ENCODE measurements at regions not wholly inside any gene's neighbourhood (a gene's known extent, or its start where the extent isn't known, plus 50 kb on each side); places are given as distances from the start of the nearest gene placed in this dataset.

DNA sequence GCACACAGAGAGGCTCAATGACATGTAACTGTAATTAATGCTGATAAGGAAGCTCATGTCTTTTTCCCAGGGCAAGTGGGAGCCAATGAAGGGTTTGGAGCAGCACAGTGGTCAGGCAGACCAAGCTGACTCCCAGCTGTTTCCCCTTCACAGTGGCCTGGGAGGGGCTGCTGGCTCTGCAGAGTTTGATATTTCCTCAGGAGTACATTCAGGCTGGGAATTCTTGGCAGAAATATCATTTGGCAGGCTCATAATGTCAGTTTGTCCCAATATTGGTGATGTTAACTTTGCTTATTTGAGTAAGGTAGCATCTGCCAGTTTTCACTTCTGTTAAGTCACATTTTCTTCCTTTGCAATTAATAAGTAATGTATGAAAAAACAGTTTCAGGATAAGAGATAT, 247.0 kb downstream of the EMP1 start:
- no peaks in the 10 kb centered on the region for H3K9me3 ChIP-seq
- no peaks in the 10 kb centered on the region for H4K20me1 ChIP-seq
- no peak overlapping the region for H3K27ac ChIP-seq

DNA sequence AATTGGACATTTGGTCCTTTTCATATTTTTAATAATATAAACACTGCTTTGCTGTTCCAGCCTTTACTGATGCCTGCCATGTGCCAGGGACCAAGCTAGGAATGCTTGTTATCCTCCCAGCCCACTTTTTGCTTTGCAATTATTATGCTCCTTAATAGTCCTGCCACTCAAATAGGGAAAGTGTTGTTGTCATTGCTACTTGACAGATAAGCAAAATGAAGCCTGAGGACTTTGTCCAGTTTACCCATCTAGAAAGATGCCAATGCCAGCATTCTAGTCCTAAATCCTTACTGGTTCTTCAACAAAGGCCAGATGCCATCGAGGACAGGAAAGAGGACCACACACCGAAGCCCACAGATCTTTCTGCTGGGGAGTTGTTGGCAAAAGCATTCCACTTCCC, 246.5 kb downstream of the EMP1 start:
- H3K4me2 ChIP-seq: no peak overlapping the region
- H3K9me3 ChIP-seq: no peaks in the 10 kb centered on the region
- H4K20me1 ChIP-seq: no peaks in the 10 kb centered on the region
- H3K9ac ChIP-seq: no peak overlapping the region
- no peaks in the 10 kb centered on the region for H3K4me1 ChIP-seq
- no peak for TF ChIP-seq Cebpa-rat (IDR thresholded peaks at IDR 0.05)
- H3K4me3 ChIP-seq: no peak overlapping the region
- H3K36me3 ChIP-seq: no peaks in the 10 kb centered on the region
- H3K27ac ChIP-seq: no peak overlapping the region
- no peaks in the 10 kb centered on the region for H3K27me3 ChIP-seq

More for the DNA sequence above, 247.0 kb downstream of the EMP1 start:
- no peak for TF ChIP-seq Cebpa-rat (IDR thresholded peaks at IDR 0.05)
- H3K9ac ChIP-seq: no peak overlapping the region
- no peaks in the 10 kb centered on the region for H3K4me1 ChIP-seq
- no peaks in the 10 kb centered on the region for H3K27me3 ChIP-seq
- H3K4me2 ChIP-seq: no peak overlapping the region
- no peaks in the 10 kb centered on the region for H3K36me3 ChIP-seq
- no peak overlapping the region for H3K4me3 ChIP-seq

DNA sequence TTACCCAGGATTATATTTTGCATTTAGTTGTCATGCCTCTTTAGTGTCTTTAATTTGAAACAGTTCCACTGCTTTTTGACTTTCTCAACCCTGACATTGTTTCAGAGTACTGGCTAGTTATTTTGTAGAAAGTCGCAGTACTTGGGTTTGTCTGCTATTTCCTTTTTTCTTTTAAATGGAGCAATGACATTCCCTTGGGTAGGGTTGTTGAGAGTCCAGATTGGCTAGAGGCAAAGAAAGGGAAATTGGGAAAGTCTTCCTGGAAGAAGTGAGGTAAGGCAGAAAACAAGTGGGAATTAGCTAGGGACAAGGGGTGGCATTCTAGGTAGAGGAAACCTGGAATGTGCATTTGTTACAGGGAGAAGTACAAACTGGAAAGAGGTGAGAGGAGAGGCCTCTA, 245.9 kb downstream of the EMP1 start:
- no peak overlapping the region for H3K4me3 ChIP-seq
- no peak overlapping the region for H3K4me2 ChIP-seq
- no peaks in the 10 kb centered on the region for H4K20me1 ChIP-seq
- no peaks in the 10 kb centered on the region for H3K4me1 ChIP-seq
- no peaks in the 10 kb centered on the region for H3K36me3 ChIP-seq
- no peak overlapping the region for H3K9ac ChIP-seq
- no peak for TF ChIP-seq Cebpa-rat (IDR thresholded peaks at IDR 0.05)
- H3K27me3 ChIP-seq: no peaks in the 10 kb centered on the region
- no peaks in the 10 kb centered on the region for H3K9me3 ChIP-seq
- H3K27ac ChIP-seq: no peak overlapping the region

DNA sequence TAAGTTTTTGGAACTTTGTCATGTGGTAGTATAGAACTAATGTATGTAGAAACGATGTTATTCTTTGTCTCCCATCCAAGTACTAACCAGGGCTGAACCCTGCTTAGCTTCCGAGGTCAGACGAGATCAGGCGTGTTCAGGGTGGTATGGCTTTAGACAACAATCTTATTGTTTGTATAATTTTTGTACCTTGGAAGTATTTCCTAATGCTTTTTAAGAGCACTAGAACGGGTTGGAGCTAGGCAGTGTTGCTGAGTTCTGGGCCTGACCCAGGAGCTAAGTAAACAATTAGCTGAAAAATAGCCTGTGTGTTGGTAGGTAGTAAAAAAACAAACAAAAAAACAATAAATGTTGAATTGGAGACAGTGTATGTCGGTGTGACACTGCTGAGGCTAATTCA, 244.3 kb downstream of the EMP1 start:
- Histone ChIP-seq H3K27me3 (no peaks in the 10 kb centered on the region; the same call in 1 of the 2 replicates), H3K4me3 (no peak overlapping the region), H3K36me3 (no peaks in the 10 kb centered on the region), H3K9ac (no peak overlapping the region), H3K27ac (no peak overlapping the region), H4K20me1 (no peaks in the 10 kb centered on the region), H3K9me3 (no peaks in the 10 kb centered on the region), H3K4me1 (no peaks in the 10 kb centered on the region), H3K4me2 (no peak overlapping the region)
- no peak for TF ChIP-seq Cebpa-rat (IDR thresholded peaks at IDR 0.05)

DNA sequence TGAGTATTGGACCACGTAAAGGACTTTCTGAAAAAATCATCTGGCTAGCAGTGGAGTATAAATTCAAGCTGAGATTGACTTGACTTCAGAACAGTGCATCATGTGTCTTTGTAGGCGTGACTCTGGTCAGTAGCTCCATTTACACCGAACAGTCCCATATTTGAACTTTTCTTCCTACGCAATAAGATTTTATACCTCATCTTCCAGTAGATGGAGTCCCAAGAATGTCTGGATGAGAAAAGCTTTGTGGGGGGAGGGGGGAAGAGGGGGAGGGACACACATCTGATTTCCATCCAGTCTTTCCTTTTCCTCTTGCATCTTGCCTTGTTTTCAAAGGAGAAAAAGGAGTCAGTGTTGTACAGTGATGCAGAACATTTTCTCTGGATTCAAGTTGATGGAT, 241.0 kb downstream of the EMP1 start:
- Histone ChIP-seq H3K27ac (no peak overlapping the region), H3K9ac (no peak overlapping the region), H3K36me3 (no peaks in the 10 kb centered on the region), H3K4me2 (no peak overlapping the region), H3K9me3 (no peaks in the 10 kb centered on the region), H3K4me3 (no peak overlapping the region), H3K4me1 (no peaks in the 10 kb centered on the region), H4K20me1 (no peaks in the 10 kb centered on the region), H3K27me3 (no peaks in the 10 kb centered on the region; the same call in 1 of the 2 replicates)
- TF ChIP-seq Cebpa-rat (IDR thresholded peaks at IDR 0.05): no peak

DNA sequence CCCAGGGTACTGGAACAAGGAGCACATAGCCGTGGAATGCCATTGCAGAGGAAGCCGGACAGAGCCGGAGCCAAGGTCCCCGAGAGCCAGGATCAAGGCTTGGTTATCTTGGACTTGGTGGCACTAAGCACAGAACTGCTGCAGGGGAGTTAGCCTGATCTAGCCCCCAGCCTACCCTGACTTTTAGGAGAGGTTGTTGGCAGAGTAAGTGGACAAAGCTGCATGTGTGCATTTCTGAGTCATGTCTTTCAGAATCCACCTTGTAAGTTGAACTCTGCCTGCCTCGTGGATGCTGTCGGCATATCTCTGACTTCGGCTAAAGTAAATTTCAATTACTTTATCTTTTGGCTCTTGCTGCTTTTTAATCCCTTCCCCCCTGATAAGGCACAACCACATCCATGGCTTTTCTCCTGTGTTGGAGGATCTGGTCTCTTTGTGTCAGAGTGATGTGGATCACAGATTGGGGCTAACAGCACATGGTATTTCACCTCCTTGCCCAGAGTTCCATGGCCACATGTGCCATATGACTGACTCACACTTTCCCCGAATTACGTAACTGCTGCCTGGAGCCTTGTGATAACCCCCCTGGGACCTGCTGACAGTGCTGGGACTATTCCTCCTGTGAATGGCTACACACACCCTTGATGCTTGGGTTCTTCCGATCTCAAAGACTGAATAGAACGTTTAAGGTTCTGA, 240.3 kb downstream of the EMP1 start:
- Histone ChIP-seq H3K9me3 (no peaks in the 10 kb centered on the region), H3K27me3 (no peaks in the 10 kb centered on the region; the same call in 1 of the 2 replicates), H3K4me2 (no peak overlapping the region), H3K4me1 (no peaks in the 10 kb centered on the region), H3K36me3 (no peaks in the 10 kb centered on the region), H3K9ac (no peak overlapping the region), H3K27ac (no peak overlapping the region), H3K4me3 (no peak overlapping the region), H4K20me1 (no peaks in the 10 kb centered on the region)
- TF ChIP-seq Cebpa-rat (IDR thresholded peaks at IDR 0.05): no peak

DNA sequence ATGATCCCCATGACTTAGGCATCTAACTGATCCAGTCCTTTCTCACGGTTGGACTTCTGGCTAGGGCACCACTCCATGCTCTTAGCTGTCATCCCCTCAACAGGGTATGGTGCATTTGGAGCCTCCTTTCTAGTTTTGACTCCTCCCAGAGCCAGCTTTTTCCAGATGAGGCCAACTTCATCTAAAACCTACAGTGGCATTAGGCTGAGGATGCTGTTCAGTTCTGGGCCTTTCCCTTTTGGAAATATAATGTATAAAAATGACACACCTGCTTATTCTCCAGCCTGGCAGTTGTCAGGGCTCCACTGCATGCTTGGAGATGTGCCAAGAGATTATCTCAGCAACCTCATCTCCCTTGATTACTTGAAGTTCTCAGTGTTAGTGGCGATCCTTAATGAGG, 239.7 kb downstream of the EMP1 start:
- Histone ChIP-seq H3K9ac (no peak overlapping the region), H3K36me3 (no peaks in the 10 kb centered on the region), H3K9me3 (no peaks in the 10 kb centered on the region), H4K20me1 (no peaks in the 10 kb centered on the region), H3K4me1 (no peaks in the 10 kb centered on the region), H3K4me3 (no peak overlapping the region), H3K4me2 (no peak overlapping the region), H3K27ac (no peak overlapping the region), H3K27me3 (no peaks in the 10 kb centered on the region; the same call in 1 of the 2 replicates)
- TF ChIP-seq Cebpa-rat (IDR thresholded peaks at IDR 0.05): no peak

DNA sequence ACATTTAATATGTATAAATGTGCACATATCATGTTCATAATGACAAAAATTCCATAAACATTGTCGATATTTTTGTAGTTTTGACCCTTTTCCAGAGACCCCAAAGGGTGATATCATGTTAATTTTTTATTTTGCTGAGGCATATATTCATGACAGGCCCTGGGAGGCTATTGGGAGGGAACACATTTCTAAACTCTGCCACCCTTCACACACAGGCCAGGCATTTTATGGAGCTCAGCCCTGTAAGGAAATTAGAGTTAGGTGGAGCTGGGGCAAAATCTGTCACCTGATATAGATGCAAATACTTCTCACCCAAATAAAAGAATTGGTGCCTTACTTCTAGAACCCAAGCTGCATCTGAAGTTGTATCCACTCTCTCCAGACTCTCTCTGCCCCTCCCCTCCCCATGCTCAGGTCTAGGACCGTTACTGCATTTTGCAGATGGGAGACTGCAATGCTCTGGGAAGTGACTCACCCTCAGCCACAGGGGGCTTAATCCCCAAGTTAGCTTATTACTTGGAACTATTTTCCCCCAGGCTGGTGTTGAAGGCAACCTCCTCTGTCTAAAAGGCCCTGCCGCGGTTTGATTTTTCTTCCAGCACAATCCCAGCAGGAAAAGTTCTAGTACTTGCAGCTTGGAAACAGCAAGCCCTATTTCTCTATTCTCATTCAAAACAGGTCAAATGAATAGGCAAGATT, 238.9 kb downstream of the EMP1 start:
- Histone ChIP-seq H3K27ac (no peak overlapping the region), H3K4me3 (no peak overlapping the region), H3K27me3 (no peaks in the 10 kb centered on the region; the same call in 1 of the 2 replicates), H3K9ac (no peak overlapping the region), H4K20me1 (no peaks in the 10 kb centered on the region), H3K4me1 (no peaks in the 10 kb centered on the region), H3K36me3 (no peaks in the 10 kb centered on the region), H3K4me2 (no peak overlapping the region), H3K9me3 (no peaks in the 10 kb centered on the region)
- TF ChIP-seq Cebpa-rat (IDR thresholded peaks at IDR 0.05): no peak

DNA sequence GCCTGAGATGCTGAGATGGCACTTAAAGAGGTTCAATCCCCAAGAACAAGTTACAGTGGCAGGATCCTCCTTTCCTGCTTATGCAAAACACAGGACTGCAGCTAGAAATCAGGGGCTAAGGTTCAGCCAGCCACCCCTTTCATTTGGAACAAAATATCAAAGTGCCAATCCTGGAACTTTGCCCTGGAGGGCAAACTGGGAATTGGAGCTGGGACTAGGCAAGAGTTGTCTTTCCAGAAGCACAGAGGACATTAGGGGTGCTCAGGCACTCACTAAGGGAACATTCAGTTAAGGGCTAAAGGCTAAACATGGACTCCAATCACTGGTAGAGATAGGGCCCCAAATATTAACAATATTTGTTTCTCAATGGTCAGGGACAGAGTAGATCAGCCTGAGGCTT, 237.2 kb downstream of the EMP1 start:
- Histone ChIP-seq H3K4me2 (no peak overlapping the region), H3K36me3 (no peaks in the 10 kb centered on the region), H3K27ac (no peak overlapping the region), H3K27me3 (no peaks in the 10 kb centered on the region; the same call in 1 of the 2 replicates), H3K4me3 (no peak overlapping the region), H3K9me3 (peaks cover under 1% of the 10 kb centered on the region; the same call in 1 of the 2 replicates), H3K4me1 (no peaks in the 10 kb centered on the region), H4K20me1 (no peaks in the 10 kb centered on the region), H3K9ac (no peak overlapping the region)
- TF ChIP-seq Cebpa-rat (IDR thresholded peaks at IDR 0.05): no peak

DNA sequence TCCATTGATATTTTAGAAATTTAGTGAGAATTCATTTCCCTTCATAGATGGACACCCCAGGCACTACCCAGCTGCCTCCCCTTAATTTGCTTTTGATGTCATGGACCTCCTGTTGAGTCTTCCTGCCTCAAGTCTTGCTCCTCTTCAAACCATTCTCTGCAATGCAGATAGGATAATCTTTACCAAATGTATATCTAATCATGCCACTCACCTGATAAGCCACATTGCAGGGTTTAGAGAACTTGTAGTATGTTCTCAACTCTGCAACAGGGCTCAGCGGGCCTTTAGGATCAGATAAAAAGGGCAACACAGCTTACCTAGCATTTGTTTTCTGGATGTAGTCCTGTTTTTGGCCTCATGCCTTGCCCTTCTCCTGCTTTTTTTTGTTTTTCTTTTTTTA, 234.5 kb downstream of the EMP1 start:
- Histone ChIP-seq H3K27ac (no peak overlapping the region), H3K9ac (no peak overlapping the region), H3K36me3 (no peaks in the 10 kb centered on the region), H3K27me3 (no peaks in the 10 kb centered on the region; the same call in 1 of the 2 replicates), H3K4me2 (no peak overlapping the region), H3K4me1 (no peaks in the 10 kb centered on the region), H3K4me3 (no peak overlapping the region), H3K9me3 (peaks cover 14% of the 10 kb centered on the region), H4K20me1 (no peaks in the 10 kb centered on the region)
- TF ChIP-seq Cebpa-rat (IDR thresholded peaks at IDR 0.05): no peak
